DMS114 treated with DMSO at 0.1 percent for 48 hours (cell line): ENCODE measurements at regions not wholly inside any gene's neighbourhood (a gene's known extent, or its start where the extent isn't known, plus 50 kb on each side); places are given as distances from the start of the nearest gene placed in this dataset.

Experiments used
- DNase-seq: peaks from one replicate; lab custom pipeline; 2025; ENCODE audit not compliant: unreplicated experiment; lab: John Stamatoyannopoulos, UW

- DNase-seq, result no peak
These were observed 83.0 kb upstream of the FMR1 start for GRCh38 chrX:147828719-147829118.

DNA sequence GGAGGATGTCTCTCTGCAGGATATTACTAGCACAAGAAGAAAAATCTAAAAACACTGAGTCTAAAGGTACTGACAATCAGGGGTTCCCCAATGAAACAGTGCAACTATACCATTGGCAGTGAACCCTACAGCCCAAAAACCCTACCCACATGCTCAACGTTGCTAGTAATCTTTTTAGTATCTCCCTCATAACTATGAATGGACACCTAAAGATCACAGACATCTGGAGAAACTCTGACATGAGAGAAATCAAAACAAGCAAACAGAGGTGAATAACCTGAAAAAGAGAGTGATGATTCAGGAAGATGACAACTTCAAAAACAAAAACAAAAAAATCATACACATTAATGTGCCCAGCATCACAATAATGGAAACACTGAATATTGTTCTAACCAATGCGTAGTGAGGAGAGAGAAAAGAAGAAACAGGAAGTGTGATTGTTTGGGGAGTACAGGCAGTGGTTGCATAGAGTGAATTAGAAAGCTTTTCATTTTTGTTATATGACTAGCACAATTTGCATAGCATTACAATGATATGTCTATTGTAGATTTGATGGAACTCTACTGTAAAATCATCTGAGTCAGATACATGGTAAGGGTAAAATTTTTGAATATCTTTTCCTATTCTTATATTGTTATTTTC, 78.9 kb upstream of the FMR1 start:
- no peak for DNase-seq

DNA sequence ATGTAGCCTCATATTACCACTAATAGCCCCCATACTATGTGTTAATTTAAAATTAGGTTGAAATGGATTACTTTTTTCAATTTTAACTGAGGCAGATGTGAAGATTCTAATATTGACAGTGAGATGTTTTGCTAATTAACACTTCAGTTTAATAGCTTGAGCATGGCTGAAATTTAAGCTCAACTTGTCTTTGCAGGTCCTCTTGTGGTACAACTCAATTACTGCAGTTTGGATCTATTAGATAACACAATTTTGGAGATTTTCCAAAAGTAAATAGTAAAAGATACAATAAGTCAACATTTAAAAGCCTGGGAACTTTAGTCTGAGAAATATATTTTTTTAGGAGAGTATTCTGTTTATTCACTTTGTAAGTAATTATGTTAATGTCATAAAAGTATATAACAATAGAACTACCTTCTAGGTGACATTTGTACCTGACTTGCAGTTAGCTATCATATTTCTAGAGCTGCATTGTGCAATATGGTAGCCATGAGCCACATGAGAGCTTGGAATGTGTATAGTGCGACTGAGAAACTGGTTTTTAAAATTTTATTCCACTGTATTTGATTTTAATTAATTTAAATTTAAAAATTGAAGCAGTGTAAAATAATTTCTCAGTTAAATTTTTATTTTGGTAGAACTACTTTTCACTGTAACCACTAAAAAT, 73.1 kb upstream of the FMR1 start:
- no peak for DNase-seq

GRCh38 chrX:147846676-147847075, 65.0 kb upstream of the FMR1 start:
- no peak for DNase-seq

DNA sequence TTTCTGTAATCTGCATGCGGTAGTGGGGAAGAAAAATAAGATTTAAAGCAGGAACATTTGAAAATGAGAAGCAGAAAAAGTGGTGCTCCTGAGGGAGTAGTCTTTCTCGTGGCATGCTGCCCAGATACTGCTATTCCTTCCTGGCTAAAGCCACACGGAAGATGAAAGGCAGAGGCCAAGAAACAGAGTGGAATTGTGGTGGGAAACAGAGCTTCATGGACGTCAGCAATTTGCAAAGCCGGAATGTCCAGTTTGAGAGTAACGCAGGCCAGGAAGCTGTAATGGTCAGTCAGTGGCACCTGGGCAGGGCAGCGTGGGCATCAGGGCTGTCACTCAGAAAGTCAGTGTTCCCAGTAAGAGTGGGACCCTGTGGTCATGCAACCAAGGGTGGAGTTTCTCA, 63.7 kb upstream of the FMR1 start:
- no peak for DNase-seq

- DNase-seq, result no peak
These were observed 62.9 kb upstream of the FMR1 start for GRCh38 chrX:147848543-147849443.

- DNase-seq, result no peak
These were observed 60.8 kb upstream of the FMR1 start for GRCh38 chrX:147850875-147851274.

GRCh38 chrX:147853701-147854100, 58.0 kb upstream of the FMR1 start:
- no peak for DNase-seq

- DNase-seq, result no peak
These were observed 52.1 kb upstream of the FMR1 start for GRCh38 chrX:147859666-147860065.
